Tongue (tissue), 1 donor: ENCODE measurements at regions not wholly inside any gene's neighbourhood (a gene's known extent, or its start where the extent isn't known, plus 50 kb on each side); places are given as distances from the start of the nearest gene placed in this dataset. TPM values are rescaled to one million over a fixed set of nuclear protein-coding genes. Genes with fewer than 3 reads are reported as not detected.

Experiments
- small RNA-seq: library from RNA; depleted of rRNA; stranded (forward); fragments of <200 nt; gene quantifications from one replicate; pipeline ENCODE3, GENCODE V24; 2014; ENCODE audit warnings: low replicate concordance

Small RNAs in the stretch of these regions (small RNA-seq; reads per million reads assigned to genes)
- not detected for gene RNA5SP309
